ENCODE measurements at regions not wholly inside any gene's neighbourhood (a gene's known extent, or its start where the extent isn't known, plus 50 kb on each side); places are given as distances from the start of the nearest gene placed in this dataset.

- no peak for ATAC-seq
- no peak overlapping the region for H3K27ac Mint-ChIP-seq
- no peaks in the 10 kb centered on the region for H3K36me3 Mint-ChIP-seq
These were observed 153.1 kb upstream of the BRINP1 start for GRCh38 chr9:119522381-119522780.

GRCh38 chr9:119509291-119509905 is 140.2 kb upstream of the BRINP1 start:
- H3K27ac Mint-ChIP-seq: no peak overlapping the region
- TF ChIP-seq NR2C2 (CRISPR knock-in tag; IDR thresholded peaks at IDR 0.05): no peak
- no peak for TF ChIP-seq ZNF281 (CRISPR knock-in tag; IDR thresholded peaks at IDR 0.05)
- TF ChIP-seq CBFB (CRISPR knock-in tag; IDR thresholded peaks at IDR 0.05; ENCODE audit: low read depth): no peak
- no peak for TF ChIP-seq ESRRA (CRISPR knock-in tag; IDR thresholded peaks at IDR 0.05; ENCODE audit: borderline replicate concordance)
- no peak for TF ChIP-seq JUN (CRISPR knock-in tag; IDR thresholded peaks at IDR 0.05)
- no peaks in the 10 kb centered on the region for H3K9me3 Mint-ChIP-seq
- H3K4me1 Mint-ChIP-seq: no peaks in the 10 kb centered on the region
- H3K4me3 Mint-ChIP-seq: no peak overlapping the region
- ChIA-PET CTCF (interaction anchor here (0.5 kb wide), 1 partner anchor 752 kb away, joined by 3 read pairs; no protein-coding TSS in a partner anchor), POLR2A (no interaction called here)
- ATAC-seq (no peak), DNase-seq (ENCODE audit: low spot score) (no peak)
- H3K36me3 Mint-ChIP-seq: no peaks in the 10 kb centered on the region
- no peaks in the 10 kb centered on the region for H3K27me3 Mint-ChIP-seq (ENCODE audit: low read depth)

More at GRCh38 chr9:119522381-119522780, 153.1 kb upstream of the BRINP1 start:
- H3K9me3 Mint-ChIP-seq: peaks cover 15% of the 10 kb centered on the region
- ChIA-PET POLR2A (no interaction called here), CTCF (no interaction called here)
- no peaks in the 10 kb centered on the region for H3K4me1 Mint-ChIP-seq
- DNase-seq (ENCODE audit: low spot score): no peak
- H3K27me3 Mint-ChIP-seq (ENCODE audit: low read depth): no peaks in the 10 kb centered on the region
- no peak overlapping the region for H3K4me3 Mint-ChIP-seq
- TF ChIP-seq CBFB (CRISPR knock-in tag; IDR thresholded peaks at IDR 0.05; ENCODE audit: low read depth): no peak

GRCh38 chr9:119501374-119501773 is 132.1 kb upstream of the BRINP1 start:
- no peak for DNase-seq (ENCODE audit: low spot score)
- ChIA-PET CTCF (no interaction called here), POLR2A (interaction anchor here (0.6 kb wide), 1 partner anchor 1273 kb away, joined by 6 read pairs; no protein-coding TSS in a partner anchor)
- Mint-ChIP-seq H3K9me3 (no peaks in the 10 kb centered on the region; the same call in 1 of the 2 replicates), H3K27me3 (ENCODE audit: low read depth) (no peaks in the 10 kb centered on the region; the same call in 1 of the 2 replicates), H3K27ac (no peak overlapping the region), H3K4me3 (no peak overlapping the region), H3K4me1 (no peaks in the 10 kb centered on the region), H3K36me3 (no peaks in the 10 kb centered on the region)
- peak; percentile 71 for ATAC-seq
- TF ChIP-seq FOXJ3 (CRISPR knock-in tag; IDR thresholded peaks at IDR 0.05; ENCODE audit: borderline replicate concordance) (no peak), CDX4 (CRISPR knock-in tag; IDR thresholded peaks at IDR 0.05; ENCODE audit: borderline replicate concordance) (no peak), NR1H2 (CRISPR knock-in tag; IDR thresholded peaks at IDR 0.05) (no peak), ZNF232 (CRISPR knock-in tag; IDR thresholded peaks at IDR 0.05) (no peak), AFF4 (CRISPR knock-in tag; IDR thresholded peaks at IDR 0.05; ENCODE audit: borderline replicate concordance) (no peak), MYBL2 (CRISPR knock-in tag; IDR thresholded peaks at IDR 0.05) (no peak)
